Activated T-cell treated with anti-CD3 and anti-CD28 coated beads for 24 hours (primary cell): ENCODE measurements at regions not wholly inside any gene's neighbourhood (a gene's known extent, or its start where the extent isn't known, plus 50 kb on each side); places are given as distances from the start of the nearest gene placed in this dataset.

Source experiments
- DNase-seq: peaks from one replicate; pipeline ENCODE4 v3.0.0-alpha.2; 2020; ENCODE audit warnings: low read depth

DNA sequence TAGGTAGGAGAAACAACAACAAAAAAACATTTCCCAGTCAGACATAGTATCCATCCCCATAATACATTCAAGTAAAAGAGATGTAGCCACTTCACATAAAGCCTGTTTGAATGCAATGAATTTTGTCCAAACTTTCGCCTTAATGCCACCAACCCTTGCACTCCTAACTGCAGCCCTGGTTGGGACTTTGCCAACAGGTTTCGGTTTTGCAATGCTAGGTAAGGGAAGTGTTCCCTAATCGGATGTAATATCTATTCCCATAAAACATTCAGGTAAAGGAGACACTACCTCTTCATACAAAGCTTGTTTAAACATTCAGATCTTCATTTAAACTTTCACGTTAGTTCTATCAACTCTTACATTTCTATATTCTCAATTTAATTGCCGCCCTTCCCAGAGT is 336.1 kb downstream of the DRD1 start:
- no peak for DNase-seq

DNA sequence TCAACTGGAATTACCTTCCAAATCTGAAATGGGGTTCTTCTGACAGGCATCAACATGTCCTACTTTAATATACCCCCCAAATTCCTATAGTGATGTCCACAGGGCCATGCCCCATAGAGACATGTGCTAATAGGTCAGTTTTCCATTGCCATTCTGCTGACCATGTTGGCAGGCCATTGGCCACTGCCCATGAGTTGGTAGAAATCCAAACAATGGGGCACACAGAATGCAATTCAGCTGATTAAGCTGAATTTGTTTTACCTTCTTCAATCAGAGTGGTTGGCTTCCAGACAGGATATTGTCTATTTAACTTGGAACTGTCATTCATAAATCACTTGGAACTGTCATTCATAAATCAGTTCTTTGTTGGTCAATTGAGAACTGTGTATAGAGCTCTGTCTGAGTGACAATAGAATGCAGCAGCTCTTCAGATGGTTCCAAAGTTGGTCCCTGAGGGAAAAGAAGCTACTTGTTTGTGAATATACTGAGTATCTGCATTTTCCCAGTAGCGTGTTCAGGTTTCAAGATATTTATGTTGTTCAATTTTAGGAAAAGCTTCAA is 336.9 kb downstream of the DRD1 start:
- DNase-seq: no peak

DNA sequence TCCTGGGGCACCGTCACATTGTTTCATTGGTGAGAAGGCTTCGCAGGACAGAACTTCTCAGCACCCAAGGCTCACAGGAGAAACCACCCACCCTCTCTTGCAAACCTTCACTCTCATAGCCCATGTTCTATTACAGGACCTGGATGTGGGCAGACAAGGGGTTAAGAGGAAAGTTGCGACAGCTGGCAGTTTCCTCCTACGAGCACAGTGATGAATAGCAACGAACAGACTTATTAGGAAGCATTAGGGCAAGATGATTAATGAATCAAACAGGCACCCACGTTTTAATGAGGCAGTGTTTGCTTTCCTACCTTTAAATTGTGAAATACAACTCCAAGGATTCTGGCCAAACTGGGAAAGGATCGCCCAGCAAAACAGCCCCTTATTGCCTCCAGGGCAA is 339.3 kb downstream of the DRD1 start:
- DNase-seq: no peak

DNA sequence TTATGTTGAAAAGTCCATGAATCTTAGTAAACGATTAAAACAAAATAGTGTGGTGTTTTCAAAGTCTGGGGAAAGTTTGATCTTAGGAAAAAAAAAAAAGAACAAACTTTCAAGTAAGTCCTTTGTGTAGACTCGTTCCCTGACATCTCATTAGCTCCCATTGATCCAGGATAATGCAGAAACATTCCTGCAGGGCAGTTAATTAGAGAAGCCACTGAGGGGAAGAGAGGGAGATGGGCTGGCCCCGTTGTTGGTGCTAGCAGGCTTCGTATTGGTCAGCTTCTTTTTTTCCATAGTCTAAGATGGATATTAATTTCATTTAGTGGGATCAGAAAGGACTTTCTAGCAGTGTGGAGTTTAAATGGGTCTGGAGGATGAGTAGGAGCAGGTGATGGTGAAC is 340.2 kb downstream of the DRD1 start:
- DNase-seq: no peak

DNA sequence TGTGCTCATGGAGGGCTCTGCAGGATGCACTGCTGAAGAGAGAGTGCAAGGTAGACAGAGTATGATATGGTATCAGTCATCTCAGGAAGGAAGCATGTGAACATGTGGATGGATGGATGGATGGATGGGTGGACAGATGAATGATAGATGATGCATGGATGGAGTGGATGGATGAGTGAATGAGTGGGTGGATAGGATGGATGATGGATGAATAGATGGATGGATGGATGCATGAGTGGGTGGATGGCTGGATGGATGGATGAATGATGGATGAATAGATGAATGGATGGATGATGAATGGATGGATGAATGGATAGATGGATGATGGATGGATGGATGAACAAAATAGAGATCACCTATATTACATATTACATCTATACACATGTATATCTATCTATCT is 341.3 kb downstream of the DRD1 start:
- no peak for DNase-seq

DNA sequence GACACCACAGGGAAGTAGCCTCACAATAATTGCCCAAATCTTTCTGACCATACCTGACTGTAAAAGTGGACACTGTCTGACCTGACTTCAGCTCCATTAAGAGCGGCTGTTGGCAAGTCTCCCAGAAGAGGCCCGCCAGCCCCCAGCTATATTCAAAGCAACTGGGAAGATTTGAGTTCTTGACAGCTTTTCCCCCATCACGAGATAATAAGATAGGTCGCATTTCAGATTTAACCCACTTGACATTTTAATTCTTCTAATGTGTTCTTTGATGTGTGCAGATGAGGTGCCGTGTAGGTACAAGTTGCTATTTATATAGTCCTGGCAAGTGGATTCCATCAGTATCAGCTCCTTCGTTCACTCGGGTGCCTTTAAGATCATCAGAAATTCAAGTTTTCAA is 345.7 kb downstream of the DRD1 start:
- DNase-seq: no peak

DNA sequence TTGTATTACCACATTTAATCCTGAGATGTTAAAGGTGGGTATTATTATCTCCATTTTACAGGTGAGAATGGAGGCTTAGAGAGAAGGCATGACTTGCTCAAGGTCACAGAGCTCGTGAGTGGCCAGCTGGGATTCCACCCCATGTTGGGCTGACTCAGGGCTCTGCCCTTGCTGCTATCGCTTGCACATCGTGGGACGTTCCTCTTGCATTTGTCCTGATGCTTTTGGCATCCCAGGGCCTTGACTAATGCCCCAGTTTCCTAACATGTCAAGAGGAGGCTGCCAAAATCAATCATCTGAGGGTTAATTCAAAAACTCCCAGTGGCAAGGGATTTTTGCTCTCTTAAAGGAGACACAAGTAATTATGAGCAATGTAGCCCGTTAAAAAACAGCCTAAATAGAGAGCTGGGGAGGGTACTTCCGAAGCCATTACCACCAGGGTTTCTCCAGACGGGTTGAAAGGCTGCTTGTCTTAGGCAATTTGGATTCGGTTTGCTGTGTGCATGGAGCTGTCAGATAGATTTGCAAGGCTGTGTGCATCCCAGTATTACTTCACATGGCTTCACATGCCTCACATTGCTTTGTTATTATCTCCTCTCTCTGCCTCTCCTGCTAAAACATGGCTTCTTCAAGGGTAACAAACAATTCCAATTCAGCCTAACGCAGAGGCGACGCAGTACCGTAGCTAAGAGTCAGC is 347.4 kb downstream of the DRD1 start:
- DNase-seq: no peak

DNA sequence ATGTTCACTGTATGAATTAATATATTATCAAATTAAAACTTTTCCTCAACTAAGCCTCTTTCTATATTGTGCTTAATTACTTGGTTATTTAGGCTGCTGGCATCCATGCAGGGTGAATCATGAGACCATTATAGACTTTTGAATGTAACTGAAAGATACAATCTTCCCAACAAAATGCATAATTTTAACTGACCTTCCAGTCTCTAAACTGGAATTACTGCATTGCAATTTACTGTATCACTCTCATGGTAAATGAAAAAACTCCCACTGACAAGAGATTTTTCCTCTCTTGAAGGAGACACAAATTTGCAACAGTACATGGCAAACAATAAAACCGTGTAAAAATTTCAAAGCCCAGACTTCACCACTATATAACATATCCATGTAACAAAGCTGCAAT is 349.5 kb downstream of the DRD1 start:
- no peak for DNase-seq

DNA sequence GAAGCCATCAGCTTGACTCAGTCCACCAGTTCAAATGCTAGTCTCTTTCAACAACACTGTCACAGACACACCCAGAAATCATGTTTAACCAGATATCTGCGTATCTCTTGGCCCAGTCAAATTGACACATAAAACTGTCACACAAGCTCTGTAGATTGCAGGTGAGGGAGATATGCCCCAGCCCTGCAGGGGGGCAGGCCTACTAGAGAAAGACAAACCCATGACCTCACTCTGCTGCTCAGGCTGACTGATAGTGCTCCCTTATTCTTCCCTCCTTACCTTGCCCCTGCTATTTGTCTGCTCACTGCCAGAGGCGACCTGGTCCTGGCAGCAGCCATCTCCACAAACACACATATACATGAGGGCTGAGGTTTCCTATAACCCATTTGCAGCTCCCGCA is 351.3 kb downstream of the DRD1 start:
- DNase-seq: no peak

DNA sequence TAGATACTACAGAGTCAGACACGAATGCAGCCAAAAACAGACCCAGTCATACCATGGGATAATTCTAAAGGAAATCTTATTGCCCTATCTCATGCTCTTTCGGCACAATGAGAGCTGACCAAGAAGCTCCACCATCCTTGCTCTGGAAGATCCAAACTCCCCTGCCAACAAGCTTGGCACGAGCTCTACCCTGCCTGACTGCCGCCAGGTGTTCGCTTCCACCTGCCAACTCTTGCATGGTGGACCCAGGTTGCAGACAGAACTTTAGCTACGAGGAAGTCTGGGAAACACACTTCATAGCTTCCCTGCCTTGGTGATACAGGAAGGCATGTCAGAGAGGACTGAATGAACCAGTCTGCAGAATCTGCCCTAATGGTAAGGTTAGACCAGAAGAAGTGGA is 355.0 kb downstream of the DRD1 start:
- no peak for DNase-seq

DNA sequence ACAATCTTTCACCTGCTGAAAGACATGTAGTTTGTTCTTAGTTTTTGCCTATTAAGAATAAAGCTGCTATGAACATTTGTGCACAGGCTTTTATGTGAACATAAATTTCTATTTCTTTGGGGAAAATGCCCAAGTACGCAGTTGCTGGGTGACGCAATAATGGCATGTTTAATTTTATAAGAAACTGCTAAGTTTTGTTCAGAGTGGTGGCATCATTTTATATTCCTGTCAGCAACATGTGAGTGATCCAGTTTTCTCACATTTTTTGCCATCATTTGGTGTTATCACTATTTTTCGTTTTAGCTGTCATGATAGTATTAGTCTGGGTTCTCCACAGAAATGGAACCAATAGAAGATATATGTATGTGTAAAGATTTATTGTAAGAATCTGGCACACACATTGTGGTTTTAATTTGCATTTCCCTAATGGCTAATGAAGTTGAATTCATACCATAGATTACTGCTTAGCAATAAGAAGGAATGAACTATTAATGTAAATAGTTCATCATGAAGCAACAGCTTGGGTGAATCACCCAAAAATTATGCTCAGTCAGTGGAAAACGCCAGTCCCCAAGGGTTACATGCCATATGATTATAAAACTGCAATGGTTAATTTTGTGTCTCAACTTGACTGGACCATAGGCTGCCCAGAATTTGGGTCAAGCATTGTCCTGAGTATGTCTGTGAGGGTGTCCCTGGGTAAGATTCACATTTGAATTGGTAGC is 358.6 kb downstream of the MSX2 start:
- no peak for DNase-seq

DNA sequence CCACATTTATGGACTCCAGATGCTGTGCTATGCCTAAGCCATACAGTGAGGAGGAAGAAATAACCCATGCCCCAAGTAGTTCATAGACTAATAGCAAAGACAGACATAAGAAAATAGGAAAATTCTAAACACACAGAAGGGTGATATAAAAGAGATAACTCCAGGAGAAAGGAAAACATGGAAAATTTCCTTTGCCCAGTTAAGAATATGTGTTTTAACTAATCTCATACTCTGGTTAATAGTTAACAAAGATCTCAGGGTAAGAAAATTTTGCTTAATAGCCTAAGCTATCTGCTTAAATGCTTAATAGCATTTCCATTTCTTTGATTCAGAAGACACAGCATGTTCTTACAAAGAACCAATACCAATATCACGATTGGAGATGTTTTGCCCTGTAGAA is 358.0 kb downstream of the MSX2 start:
- DNase-seq: no peak

DNA sequence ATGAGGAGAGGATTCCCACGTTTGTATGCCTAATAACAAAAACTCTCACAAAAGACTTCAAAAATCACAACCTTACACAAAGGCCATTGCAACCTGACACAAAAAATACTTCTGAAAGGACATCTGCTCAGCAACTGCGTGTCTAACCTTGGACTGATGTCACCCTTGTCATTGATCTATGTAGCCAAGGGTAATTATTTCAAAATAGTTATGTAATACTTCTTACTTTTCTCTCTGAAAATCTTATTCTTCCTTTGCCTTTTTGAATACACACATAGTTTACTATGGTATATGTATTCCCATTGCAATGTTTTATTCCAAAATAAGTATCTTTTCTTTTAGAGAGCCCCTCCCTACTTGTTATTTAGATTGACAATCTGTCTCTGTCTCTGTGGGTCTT is 355.3 kb downstream of the MSX2 start:
- no peak for DNase-seq

DNA sequence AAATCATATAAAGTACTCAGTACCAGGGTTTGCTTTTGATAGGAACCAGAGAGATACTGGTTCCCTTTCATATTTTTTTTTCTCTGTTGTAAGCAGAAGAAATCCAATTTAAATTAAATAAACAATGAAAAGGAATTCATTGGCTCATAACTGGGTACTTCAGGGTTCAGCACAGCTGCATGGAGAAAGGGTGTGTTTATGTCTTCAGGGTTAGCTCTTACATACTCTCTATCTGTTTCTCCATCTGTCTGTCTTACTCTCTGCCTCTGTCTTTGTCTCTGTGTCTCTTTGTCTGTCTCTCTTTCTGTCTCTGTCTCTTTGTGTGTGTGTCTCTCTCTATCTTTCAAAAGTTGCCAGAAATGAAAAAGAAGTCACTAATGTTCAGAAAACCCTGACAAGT is 345.9 kb downstream of the MSX2 start:
- no peak for DNase-seq

DNA sequence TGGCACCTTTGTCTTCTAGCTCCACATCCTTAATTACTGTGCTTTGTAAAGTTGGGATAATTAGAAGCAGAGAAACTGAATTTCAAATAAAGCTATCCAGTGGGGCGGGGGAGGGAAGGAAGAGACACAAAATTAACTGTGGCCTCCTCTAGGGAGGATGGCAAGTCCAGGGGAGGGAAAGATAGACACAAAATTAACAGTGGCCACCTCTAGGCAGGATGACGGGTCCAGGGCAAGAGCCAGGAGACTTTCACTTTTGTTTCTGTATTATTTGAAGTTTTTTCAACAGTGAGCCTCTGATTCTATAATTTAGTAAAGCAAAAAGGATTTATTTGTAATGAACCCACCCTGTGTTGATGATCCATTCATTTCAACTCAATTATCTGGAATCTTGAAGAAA is 335.9 kb downstream of the MSX2 start:
- no peak for DNase-seq

DNA sequence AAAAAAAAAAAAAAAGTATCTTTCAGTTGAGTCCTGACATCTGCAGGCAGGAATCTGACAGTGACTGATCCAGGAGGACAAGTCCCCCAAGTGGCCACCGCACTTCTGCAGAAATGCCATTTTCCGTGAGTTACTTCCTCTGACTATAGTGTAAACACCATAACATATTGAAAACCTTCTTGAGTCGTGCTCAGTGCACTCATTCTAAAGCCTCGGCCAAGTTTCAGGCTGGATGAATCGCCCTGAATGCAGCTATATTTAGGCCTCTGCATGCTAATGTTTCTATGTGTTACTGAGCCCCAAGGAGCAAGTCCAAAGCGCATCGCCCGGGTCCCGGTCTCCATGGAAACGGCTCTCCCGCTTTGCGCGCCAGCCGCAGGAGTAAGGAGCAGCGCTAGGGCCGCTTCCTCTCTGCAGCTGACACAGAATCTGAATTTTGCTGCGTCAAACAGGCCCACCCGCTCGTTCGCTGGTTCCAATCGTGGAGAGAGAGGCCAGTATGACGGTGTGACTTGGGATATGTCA is 335.4 kb downstream of the MSX2 start:
- no peak for DNase-seq

DNA sequence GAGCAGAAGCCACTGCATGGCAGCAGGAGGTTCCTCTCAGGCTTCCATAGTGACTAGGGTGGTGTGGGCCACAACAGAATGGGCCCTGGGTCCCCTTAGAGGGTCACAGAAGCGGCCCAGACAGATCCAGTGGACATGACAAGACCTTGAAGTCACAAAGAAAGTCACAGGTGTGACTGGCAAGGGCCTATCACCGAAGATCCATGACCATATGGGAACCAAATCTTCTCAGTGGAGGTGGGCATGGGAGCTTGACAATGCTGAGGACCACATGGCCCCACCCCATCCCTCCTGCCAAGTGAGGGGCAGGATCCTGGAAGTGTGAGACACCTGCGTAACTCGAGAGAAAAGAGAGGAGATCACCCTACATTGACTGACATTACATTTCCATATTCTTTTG is 332.4 kb downstream of the MSX2 start:
- DNase-seq: no peak

DNA sequence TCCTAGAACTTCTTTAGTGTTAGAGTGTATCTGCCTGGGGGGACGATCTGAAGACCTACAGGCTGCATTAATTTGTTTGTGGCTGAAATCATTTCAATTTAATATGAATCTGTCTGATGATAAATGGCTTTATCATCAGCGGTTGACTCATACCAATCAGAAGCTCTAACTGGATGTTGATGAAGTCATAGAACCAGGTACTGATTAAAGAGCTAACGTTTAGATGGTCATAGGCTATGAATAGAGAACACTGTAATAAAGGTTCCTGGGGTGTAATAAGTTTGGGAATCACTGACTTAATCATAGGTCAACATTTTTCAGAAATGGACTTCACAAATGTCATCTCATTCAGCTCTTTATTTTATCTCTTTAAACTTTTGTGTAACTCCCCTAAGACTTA is 329.9 kb downstream of the MSX2 start:
- no peak for DNase-seq

DNA sequence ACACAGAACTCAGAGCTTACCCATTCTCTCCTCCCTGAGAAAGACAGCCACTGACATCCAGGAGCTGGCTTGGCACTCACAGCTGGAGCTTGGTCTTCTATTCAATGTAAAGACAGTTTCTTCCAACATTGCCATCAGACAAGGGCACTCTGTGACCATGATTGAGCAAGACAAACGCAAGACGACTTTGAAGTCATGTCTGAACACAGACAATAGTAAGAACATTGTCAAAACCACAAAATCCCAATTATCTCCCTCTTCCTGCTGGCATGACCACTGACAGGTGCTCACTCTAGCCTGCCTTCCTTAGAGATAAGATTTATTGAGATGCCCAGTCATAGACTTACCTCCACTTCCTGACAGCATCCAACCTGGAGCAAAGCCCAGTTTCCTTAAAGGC is 328.0 kb downstream of the MSX2 start:
- DNase-seq: no peak

DNA sequence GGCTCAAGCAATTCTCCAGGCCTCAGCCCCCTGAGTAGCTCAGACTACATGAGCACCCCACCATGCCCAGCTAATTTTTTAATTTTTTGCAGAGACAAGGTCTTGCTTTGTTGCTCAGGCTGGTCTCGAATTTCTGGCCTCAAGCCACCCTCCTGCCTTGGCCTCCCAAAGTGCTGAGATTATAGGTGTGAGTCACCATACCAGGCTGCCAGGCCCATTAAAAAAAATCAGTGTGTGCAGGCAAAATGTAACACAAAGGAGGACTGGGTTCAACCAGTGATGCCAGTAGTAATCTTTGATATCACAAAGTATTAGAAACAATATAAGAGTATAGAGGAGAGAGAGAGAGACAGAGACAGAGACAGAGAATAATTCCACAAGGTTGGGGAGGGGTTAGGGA is 322.7 kb downstream of the MSX2 start:
- DNase-seq: no peak

DNA sequence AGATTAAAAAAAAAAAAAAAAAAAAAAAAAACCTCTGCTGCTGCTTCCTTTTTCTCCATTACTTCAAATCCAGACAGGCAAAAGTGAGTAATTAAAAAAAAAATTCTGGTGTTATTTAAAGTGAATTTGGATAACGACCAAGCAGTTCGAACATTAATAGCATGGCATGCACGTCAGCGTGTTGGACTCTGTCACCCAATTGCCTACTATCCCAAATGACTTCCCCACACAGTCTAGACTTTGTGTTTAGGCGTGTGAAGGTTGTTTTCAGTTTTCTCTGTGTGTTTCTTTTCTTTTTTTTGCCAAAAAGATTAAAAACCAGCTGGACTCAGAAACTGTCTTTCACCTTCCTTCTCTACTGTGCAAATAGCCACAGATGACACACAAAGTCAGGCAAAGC is 321.4 kb downstream of the MSX2 start:
- no peak for DNase-seq

DNA sequence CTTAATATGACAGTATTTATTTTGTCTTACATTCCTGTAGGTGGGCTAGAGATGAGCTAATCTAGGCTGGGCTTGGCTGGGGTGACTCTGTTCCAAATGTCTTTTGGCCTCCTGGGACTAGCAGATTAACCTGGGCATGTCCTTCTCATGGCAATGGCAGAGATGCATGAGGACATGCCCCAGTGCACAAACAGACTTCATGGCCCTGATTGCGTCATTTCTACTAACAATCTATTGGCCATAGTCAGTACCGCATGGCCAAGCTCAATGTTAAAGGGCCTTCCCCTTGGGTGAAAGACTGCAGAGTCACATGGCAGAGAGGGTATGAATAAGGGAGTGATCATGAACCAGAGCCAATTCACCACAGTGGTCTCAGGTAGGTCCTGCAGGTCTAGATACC is 313.4 kb downstream of the MSX2 start:
- no peak for DNase-seq

DNA sequence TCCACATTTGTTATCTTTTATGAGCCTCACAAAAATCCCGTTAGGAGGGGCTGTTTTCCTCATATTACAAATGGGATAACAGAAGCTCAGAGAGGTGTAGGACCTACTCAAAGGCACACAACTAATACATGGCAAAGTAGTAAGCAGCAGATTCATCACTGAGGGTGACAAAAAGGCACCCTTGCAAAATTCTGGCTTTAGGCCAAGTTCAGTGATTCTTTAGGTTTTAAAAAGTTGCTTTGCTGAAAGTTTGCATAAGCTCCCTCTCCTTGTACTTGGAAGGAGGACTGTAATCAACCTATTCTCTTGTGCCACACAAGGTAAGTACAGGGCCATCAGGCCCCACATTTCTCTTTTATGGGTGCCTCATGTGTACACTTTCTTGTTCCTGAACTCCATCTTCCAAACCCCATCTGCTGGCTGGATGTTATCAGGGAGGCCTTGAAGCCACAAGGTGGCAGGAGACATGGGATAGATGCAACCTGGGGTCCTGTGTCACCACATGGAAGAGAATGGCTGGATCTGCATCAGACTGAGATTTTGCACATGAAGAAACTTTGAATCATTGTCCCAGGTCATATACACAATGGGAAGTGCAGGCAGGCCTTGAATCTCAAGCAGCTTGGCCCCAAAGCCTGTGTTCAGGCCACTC is 311.6 kb downstream of the MSX2 start:
- no peak for DNase-seq
